PFSK-1 (cell line): ENCODE measurements at regions not wholly inside any gene's neighbourhood (a gene's known extent, or its start where the extent isn't known, plus 50 kb on each side); places are given as distances from the start of the nearest gene placed in this dataset.

Source experiments
- FOXP2 ChIP-seq: optimal IDR thresholded peaks from 2 replicates; pipeline ENCODE3; 2011; ENCODE audit warnings: borderline replicate concordance, control low read depth, inconsistent platforms; ENCODE audit not compliant: insufficient read depth; ENCODE audit errors: extremely low read length, extremely low read depth
- POLR2AphosphoS5 ChIP-seq: IDR thresholded peaks from 2 replicates; pipeline ENCODE4 v1.6.1; 2012; ENCODE audit warnings: low read depth, mild to moderate bottlenecking, control low read depth, low read length, moderate library complexity
- SIN3A ChIP-seq: IDR thresholded peaks from 2 replicates; pipeline ENCODE4 v1.6.1; 2012; ENCODE audit warnings: mild to moderate bottlenecking, low read length, moderate library complexity, borderline replicate concordance; ENCODE audit not compliant: insufficient read depth
- TAF1 ChIP-seq: IDR thresholded peaks from 2 replicates; pipeline ENCODE4 v1.6.1; 2012; ENCODE audit warnings: low read length, control low read depth, borderline replicate concordance; ENCODE audit not compliant: insufficient read depth
- TF ChIP-seq, protein P1 (sequence below), 2 experiments: IDR thresholded peaks; 2 replicates each; pipeline versions ENCODE4 v1.6.1 to v1.8.0; 2011 to 2012; ENCODE audit warnings: low read depth in 2 of 2, low read length in 2 of 2, control low read depth in 1 of 2, inconsistent platforms in 1 of 2, mild to moderate bottlenecking in 1 of 2, moderate library complexity in 1 of 2; ENCODE audit not compliant: insufficient read depth in 1 of 2

DNA sequence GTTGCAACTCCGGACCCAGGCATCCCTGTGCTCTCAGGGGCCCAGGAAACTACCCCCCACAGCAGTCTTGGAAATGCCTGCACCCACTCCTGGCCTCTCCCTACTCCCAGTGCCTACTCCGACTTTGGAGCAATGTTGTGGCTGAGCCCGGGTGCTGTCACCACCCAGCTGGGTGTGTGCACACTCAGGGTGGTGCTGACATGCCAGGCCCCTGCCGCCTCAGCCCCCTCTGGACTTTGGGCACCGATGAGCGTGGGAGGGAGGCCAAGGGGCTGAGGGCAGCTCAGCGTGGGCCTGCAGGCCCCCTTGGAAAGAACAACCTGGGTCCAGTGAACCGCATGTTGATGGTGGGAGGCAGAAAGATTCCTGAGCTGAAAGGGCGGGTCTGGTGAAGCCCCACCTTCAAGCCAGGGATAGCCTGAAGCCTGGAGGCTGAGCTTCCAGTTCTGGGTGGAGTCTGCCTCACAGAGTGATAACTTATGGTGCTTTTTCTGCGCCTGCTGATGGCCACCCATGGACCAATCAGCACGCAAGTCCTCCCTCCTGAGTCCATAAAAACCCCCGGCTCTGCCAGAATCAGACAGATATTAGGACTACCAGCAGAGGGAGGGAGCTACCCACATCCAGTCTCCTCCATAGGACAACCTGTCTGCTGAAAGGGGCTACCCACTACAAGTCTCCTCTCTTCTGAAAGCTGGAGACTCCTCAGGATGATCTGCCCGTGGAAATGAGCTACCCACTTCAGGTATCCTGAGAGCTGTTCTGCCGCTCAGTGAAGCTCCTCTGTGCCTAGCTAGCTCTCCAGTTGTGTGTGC is 380.4 kb upstream of the SORCS1 start:
- TF ChIP-seq FOXP2 (no peak), POLR2AphosphoS5 (peak; percentile 95), SIN3A (no peak), TAF1 (peak; percentile 83; the same call in 1 of the 2 replicates)
- TF ChIP-seq, protein P1, sequence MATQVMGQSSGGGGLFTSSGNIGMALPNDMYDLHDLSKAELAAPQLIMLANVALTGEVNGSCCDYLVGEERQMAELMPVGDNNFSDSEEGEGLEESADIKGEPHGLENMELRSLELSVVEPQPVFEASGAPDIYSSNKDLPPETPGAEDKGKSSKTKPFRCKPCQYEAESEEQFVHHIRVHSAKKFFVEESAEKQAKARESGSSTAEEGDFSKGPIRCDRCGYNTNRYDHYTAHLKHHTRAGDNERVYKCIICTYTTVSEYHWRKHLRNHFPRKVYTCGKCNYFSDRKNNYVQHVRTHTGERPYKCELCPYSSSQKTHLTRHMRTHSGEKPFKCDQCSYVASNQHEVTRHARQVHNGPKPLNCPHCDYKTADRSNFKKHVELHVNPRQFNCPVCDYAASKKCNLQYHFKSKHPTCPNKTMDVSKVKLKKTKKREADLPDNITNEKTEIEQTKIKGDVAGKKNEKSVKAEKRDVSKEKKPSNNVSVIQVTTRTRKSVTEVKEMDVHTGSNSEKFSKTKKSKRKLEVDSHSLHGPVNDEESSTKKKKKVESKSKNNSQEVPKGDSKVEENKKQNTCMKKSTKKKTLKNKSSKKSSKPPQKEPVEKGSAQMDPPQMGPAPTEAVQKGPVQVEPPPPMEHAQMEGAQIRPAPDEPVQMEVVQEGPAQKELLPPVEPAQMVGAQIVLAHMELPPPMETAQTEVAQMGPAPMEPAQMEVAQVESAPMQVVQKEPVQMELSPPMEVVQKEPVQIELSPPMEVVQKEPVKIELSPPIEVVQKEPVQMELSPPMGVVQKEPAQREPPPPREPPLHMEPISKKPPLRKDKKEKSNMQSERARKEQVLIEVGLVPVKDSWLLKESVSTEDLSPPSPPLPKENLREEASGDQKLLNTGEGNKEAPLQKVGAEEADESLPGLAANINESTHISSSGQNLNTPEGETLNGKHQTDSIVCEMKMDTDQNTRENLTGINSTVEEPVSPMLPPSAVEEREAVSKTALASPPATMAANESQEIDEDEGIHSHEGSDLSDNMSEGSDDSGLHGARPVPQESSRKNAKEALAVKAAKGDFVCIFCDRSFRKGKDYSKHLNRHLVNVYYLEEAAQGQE (IDR thresholded peaks at IDR 0.05; ENCODE audit: insufficient read depth in 1 of 2, low read depth in 2 of 2, low read length in 2 of 2): 0 out of 4 replicates have a peak, but pooled peaks of 1 of the 2 experiments have one; percentile 13

DNA sequence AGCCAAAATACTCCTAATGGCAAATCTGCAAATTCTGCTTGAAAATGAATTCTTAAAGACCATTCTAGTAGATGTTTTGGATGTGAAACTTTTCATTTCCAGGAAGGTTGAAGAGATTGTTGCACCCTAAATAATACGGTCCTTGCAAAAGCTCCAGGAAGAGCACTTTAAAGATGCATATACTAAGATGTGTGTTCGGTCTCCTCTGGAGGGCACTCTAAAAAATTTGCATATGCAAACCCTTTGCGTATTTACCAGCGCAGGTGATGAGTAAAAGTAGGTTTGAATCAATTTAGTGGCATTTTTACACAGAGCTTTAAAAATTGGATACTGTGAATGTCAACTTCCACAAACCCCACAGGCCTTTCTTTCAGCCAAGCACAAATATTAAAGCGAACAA is 378.1 kb upstream of the SORCS1 start:
- no peak for TF ChIP-seq FOXP2
- TF ChIP-seq POLR2AphosphoS5: no peak
- no peak for TF ChIP-seq SIN3A
- no peak for TF ChIP-seq TAF1
- TF ChIP-seq, protein P1 (IDR thresholded peaks at IDR 0.05; ENCODE audit: insufficient read depth in 1 of 2, low read depth in 2 of 2, low read length in 2 of 2): no peak

DNA sequence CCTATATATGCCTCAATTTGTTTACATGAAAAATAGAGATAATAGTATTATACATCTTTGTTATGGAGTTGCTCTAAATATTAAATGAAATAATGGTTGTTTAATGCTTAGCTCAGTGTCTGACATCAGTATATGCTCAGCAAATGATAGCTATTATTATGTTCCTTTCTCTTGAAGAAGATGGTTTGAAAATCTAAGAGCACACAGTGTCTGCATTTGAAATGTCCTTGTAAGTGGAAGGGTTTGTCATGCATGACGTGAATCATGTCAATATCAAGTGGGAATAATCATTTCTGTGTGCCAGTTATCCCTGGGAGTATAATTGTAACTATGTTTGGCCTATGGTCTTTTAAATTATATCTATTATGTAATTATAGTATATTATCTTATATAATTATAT is 377.5 kb upstream of the SORCS1 start:
- no peak for TF ChIP-seq FOXP2
- no peak for TF ChIP-seq SIN3A
- TF ChIP-seq POLR2AphosphoS5: no peak
- TF ChIP-seq, protein P1 (IDR thresholded peaks at IDR 0.05; ENCODE audit: insufficient read depth in 1 of 2, low read depth in 2 of 2, low read length in 2 of 2): no peak
- no peak for TF ChIP-seq TAF1

DNA sequence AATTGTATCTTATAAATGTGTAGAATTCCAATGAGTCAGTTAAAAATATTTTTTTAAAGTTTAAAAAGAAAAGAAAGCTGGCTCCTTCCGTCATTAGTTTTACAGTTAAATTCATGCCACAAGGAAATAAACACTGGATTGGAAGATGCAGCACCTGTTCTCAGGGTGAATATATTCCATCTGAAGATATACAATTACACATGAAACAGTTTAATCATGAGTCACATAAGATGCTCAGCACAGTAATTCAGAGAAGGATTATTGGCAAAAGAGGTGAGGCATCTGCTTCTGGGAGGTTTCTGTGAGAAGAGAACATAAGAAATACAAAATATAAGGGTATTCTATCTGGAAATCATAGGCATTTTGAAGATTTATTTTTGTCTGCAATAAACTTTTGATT is 376.5 kb upstream of the SORCS1 start:
- TF ChIP-seq TAF1 (no peak), POLR2AphosphoS5 (no peak), SIN3A (no peak), FOXP2 (no peak)
- TF ChIP-seq, protein P1 (IDR thresholded peaks at IDR 0.05; ENCODE audit: insufficient read depth in 1 of 2, low read depth in 2 of 2, low read length in 2 of 2): no peak
